Hepatocyte (in vitro differentiated cells): ENCODE measurements at regions not wholly inside any gene's neighbourhood (a gene's known extent, or its start where the extent isn't known, plus 50 kb on each side); places are given as distances from the start of the nearest gene placed in this dataset.

Source experiments
- DNase-seq: peaks from one replicate; pipeline ENCODE4 v3.0.0-alpha.2; 2016; ENCODE audit warnings: low spot score
- H2AFZ ChIP-seq: fragments of 200-600 bp; sonication (generic); 2 replicates; pipeline ENCODE4 v1.6.0; 2016; ENCODE audit warnings: antibody characterized with exemption, mild to moderate bottlenecking
- H3K27ac ChIP-seq: fragments of 200-600 bp; sonication (generic); 2 replicates; pipeline ENCODE4 v1.5.1; 2016; ENCODE audit warnings: mild to moderate bottlenecking
- H3K27me3 ChIP-seq: fragments of 200-600 bp; sonication (generic); 2 replicates; pipeline ENCODE4 v1.6.1; 2016
- H3K36me3 ChIP-seq: fragments of 200-600 bp; sonication (generic); replicated peaks from 2 replicates; pipeline ENCODE4 v1.5.1; 2016; ENCODE audit warnings: low read depth; ENCODE audit not compliant: insufficient read depth
- H3K4me1 ChIP-seq: fragments of 200-600 bp; sonication (generic); 2 replicates; pipeline ENCODE4 v1.5.1; 2016; ENCODE audit warnings: mild to moderate bottlenecking, moderate library complexity; ENCODE audit not compliant: insufficient read depth
- H3K4me2 ChIP-seq: fragments of 200-600 bp; sonication (generic); 2 replicates; pipeline ENCODE4 v1.6.0; 2016
- H3K4me3 ChIP-seq: fragments of 200-600 bp; sonication (generic); 2 replicates; pipeline ENCODE4 v1.5.1; 2016; ENCODE audit warnings: mild to moderate bottlenecking
- H3K79me2 ChIP-seq: fragments of 200-600 bp; sonication (generic); 2 replicates; pipeline ENCODE4 v1.6.0; 2017; ENCODE audit warnings: mild to moderate bottlenecking
- H3K9me2 ChIP-seq: fragments of 200-600 bp; sonication (generic); replicated peaks from 2 replicates; pipeline ENCODE4 v1.6.0; 2017; ENCODE audit warnings: mild to moderate bottlenecking; ENCODE audit not compliant: insufficient read depth
- H3K9me3 ChIP-seq: fragments of 200-600 bp; sonication (generic); 2 replicates; pipeline ENCODE4 v1.5.1; 2016; ENCODE audit warnings: low read depth, mild to moderate bottlenecking
- H4K20me1 ChIP-seq: fragments of 200-600 bp; sonication (generic); 2 replicates; pipeline ENCODE4 v1.6.0; 2016; ENCODE audit warnings: mild to moderate bottlenecking; ENCODE audit not compliant: insufficient read depth, poor library complexity, severe bottlenecking
- EZH2 ChIP-seq: fragments of 200-600 bp; sonication (generic); IDR thresholded peaks from 2 replicates; pipeline ENCODE4 v1.6.1; 2016; ENCODE audit warnings: antibody characterized with exemption, mild to moderate bottlenecking, borderline replicate concordance
- EZH2phosphoT487 ChIP-seq: fragments of 200-600 bp; sonication (generic); IDR thresholded peaks from one replicate; pipeline ENCODE4 v1.6.1; 2018; ENCODE audit warnings: antibody characterized with exemption, mild to moderate bottlenecking, low read depth, moderate library complexity; ENCODE audit not compliant: unreplicated experiment, severe bottlenecking
- WGBS: methylation state at CpG from one replicate; pipeline ENCODE4 v1.1.6; 2016; ENCODE audit warnings: low lambda C conversion rate; ENCODE audit errors: missing lambda C conversion rate; 5-methylcytosine and 5-hydroxymethylcytosine counted together
- TF ChIP-seq, protein P1 (sequence below): fragments of 200-600 bp; sonication (generic); IDR thresholded peaks from 2 replicates; pipeline ENCODE4 v1.5.1; 2016; ENCODE audit warnings: antibody characterized with exemption, mild to moderate bottlenecking; ENCODE audit not compliant: poor library complexity

- DNase-seq: no peak
- H3K27ac ChIP-seq: no peak overlapping the region
- H3K36me3 ChIP-seq: no peaks in the 10 kb centered on the region
- TF ChIP-seq EZH2 (no peak), EZH2phosphoT487 (no peak)
- TF ChIP-seq, protein P1, sequence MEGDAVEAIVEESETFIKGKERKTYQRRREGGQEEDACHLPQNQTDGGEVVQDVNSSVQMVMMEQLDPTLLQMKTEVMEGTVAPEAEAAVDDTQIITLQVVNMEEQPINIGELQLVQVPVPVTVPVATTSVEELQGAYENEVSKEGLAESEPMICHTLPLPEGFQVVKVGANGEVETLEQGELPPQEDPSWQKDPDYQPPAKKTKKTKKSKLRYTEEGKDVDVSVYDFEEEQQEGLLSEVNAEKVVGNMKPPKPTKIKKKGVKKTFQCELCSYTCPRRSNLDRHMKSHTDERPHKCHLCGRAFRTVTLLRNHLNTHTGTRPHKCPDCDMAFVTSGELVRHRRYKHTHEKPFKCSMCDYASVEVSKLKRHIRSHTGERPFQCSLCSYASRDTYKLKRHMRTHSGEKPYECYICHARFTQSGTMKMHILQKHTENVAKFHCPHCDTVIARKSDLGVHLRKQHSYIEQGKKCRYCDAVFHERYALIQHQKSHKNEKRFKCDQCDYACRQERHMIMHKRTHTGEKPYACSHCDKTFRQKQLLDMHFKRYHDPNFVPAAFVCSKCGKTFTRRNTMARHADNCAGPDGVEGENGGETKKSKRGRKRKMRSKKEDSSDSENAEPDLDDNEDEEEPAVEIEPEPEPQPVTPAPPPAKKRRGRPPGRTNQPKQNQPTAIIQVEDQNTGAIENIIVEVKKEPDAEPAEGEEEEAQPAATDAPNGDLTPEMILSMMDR: no peak
- H4K20me1 ChIP-seq: no peaks in the 10 kb centered on the region
- H3K4me1 ChIP-seq: no peaks in the 10 kb centered on the region
- H3K4me2 ChIP-seq: no peak overlapping the region
- H3K9me3 ChIP-seq: no peaks in the 10 kb centered on the region
- no peaks in the 10 kb centered on the region for H3K27me3 ChIP-seq
- no peaks in the 10 kb centered on the region for H3K9me2 ChIP-seq
- 89% methylated on average over 2 of the region's 2 CpGs for WGBS
- no peak overlapping the region for H2AFZ ChIP-seq
- H3K79me2 ChIP-seq: no peaks in the 10 kb centered on the region
- H3K4me3 ChIP-seq: no peak overlapping the region
These were observed 189.5 kb upstream of the DTNBP1 start for GRCh38 chr6:15852289-15852688.

DNA sequence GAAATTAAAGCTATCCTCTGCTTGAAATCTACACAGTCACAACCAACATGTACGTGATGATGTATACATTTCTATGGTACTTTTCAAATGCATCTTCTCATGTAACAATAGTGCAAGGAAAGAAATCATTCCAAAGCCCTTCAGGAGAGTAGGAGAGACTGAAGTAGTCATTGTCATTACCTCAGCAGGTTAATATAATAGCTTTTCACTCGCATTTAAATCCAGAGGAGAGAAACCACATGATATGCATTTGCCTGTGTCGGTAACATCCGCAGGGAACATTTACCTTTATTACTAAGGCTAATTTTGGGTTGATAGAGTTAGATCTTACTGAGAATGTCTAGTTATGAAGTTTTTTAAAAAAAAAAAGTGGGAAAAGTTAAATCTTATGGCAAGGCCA is 186.6 kb upstream of the DTNBP1 start:
- H3K4me2 ChIP-seq: no peak overlapping the region
- TF ChIP-seq EZH2phosphoT487 (no peak), EZH2 (no peak)
- TF ChIP-seq, protein P1: no peak
- H3K27me3 ChIP-seq: no peaks in the 10 kb centered on the region
- H3K79me2 ChIP-seq: no peaks in the 10 kb centered on the region
- no peaks in the 10 kb centered on the region for H3K9me3 ChIP-seq
- H3K9me2 ChIP-seq: no peaks in the 10 kb centered on the region
- H4K20me1 ChIP-seq: no peaks in the 10 kb centered on the region
- no peaks in the 10 kb centered on the region for H3K4me1 ChIP-seq
- no peak overlapping the region for H2AFZ ChIP-seq
- 86% methylated on average over 4 of the region's 4 CpGs for WGBS
- H3K4me3 ChIP-seq: no peak overlapping the region
- no peak for DNase-seq
- no peak overlapping the region for H3K27ac ChIP-seq
- no peaks in the 10 kb centered on the region for H3K36me3 ChIP-seq

DNA sequence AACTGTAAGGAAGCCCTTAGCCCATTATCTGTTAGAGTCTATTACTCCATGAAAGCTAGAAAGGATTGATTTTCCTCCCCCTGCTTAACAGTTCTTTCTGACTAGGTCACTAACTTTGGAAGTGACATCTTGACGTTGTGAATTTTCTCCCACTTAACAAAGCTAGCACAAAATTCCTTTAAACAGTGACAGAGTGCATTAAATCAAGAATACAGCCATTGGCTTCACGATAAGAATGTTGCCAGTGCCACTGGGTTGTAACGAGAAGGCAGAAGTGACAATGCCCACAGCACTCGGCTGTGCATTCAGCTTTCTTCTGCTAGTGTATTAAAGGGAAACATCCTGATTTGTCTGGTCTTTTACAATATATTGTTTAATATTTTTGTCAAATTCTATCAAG is 182.7 kb upstream of the DTNBP1 start:
- no peaks in the 10 kb centered on the region for H3K9me2 ChIP-seq
- H3K9me3 ChIP-seq: no peaks in the 10 kb centered on the region
- H4K20me1 ChIP-seq: no peaks in the 10 kb centered on the region
- H3K4me3 ChIP-seq: no peak overlapping the region
- no peak overlapping the region for H2AFZ ChIP-seq
- no peaks in the 10 kb centered on the region for H3K36me3 ChIP-seq
- H3K4me2 ChIP-seq: no peak overlapping the region
- no peak for DNase-seq
- H3K27ac ChIP-seq: no peak overlapping the region
- 79% methylated on average over 4 of the region's 4 CpGs for whole genome bisulfite sequencing
- TF ChIP-seq EZH2 (no peak), EZH2phosphoT487 (no peak)
- TF ChIP-seq, protein P1: no peak
- H3K4me1 ChIP-seq: no peaks in the 10 kb centered on the region
- no peaks in the 10 kb centered on the region for H3K27me3 ChIP-seq
- H3K79me2 ChIP-seq: no peaks in the 10 kb centered on the region

DNA sequence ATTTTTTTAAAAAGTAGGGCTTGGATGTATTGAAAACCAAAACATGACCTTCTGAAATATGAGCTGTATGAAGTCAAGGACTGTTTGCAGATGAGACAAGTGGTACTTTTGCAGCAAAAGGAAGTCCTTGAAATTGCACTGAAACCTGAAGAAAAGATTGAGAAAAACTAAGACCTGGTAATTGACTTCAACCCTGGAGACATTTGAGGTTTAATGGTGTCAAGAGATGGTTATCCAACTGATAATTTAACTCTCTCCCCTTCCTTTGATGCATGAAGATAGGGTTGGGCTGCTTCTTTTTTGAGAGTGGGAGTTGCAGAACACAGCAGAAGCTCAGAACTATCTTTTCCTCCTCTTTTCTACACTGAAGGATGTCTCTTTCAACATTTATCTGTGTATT is 180.9 kb upstream of the DTNBP1 start:
- Histone ChIP-seq H4K20me1 (no peaks in the 10 kb centered on the region), H3K9me2 (no peaks in the 10 kb centered on the region), H3K4me1 (no peaks in the 10 kb centered on the region), H3K27ac (no peak overlapping the region), H3K4me2 (no peak overlapping the region), H3K79me2 (no peaks in the 10 kb centered on the region), H3K4me3 (no peak overlapping the region), H2AFZ (no peak overlapping the region), H3K9me3 (no peaks in the 10 kb centered on the region), H3K27me3 (no peaks in the 10 kb centered on the region), H3K36me3 (no peaks in the 10 kb centered on the region)
- no peak for TF ChIP-seq EZH2
- TF ChIP-seq EZH2phosphoT487: no peak
- TF ChIP-seq, protein P1: no peak
- no peak for DNase-seq
